ENCODE measurements at regions not wholly inside any gene's neighbourhood (a gene's known extent, or its start where the extent isn't known, plus 50 kb on each side); places are given as distances from the start of the nearest gene placed in this dataset.

- Histone ChIP-seq H3K79me1 (ENCODE audit: insufficient read depth, low read depth, low read length, poor library complexity, severe bottlenecking) (no peaks in the 10 kb centered on the region), H3K23me2 (ENCODE audit: insufficient read length, low read depth, low read length, poor library complexity, severe bottlenecking) (no peaks in the 10 kb centered on the region), H3K18ac (ENCODE audit: insufficient read length, low read depth, low read length) (no peak overlapping the region), H3K56ac (ENCODE audit: insufficient read length, low read depth, low read length) (no peak overlapping the region), H4K8ac (replicated peaks; ENCODE audit: insufficient read length, low read depth, low read length) (no peak overlapping the region), H3K23ac (ENCODE audit: insufficient read length, low read depth, low read length) (no peak overlapping the region), H3K27ac (ENCODE audit: insufficient read length, low read depth, low read length) (no peak overlapping the region), H3K9me3 (ENCODE audit: control insufficient read depth, low read depth, low read length) (no peaks in the 10 kb centered on the region), H3K4me2 (ENCODE audit: insufficient read depth, insufficient read length, low read length) (no peak overlapping the region), H2BK15ac (ENCODE audit: low read depth, low read length) (no peak overlapping the region), H4K5ac (ENCODE audit: insufficient read length, low read depth, low read length) (no peak overlapping the region), H2BK12ac (ENCODE audit: insufficient read length, low read depth, low read length) (no peak overlapping the region), H3K14ac (ENCODE audit: insufficient read depth, low read length) (no peak overlapping the region), H3K4ac (ENCODE audit: low read depth, low read length) (no peak overlapping the region), H3K4me1 (ENCODE audit: insufficient read depth, low read length) (no peaks in the 10 kb centered on the region), H2BK20ac (ENCODE audit: low read depth, low read length, poor library complexity, severe bottlenecking) (no peak overlapping the region), H3K79me2 (ENCODE audit: insufficient read depth, low read length) (no peaks in the 10 kb centered on the region), H2BK120ac (ENCODE audit: low read depth, low read length, poor library complexity, severe bottlenecking) (no peak overlapping the region), H2BK5ac (ENCODE audit: insufficient read length, low read length) (no peak overlapping the region), H2AK5ac (ENCODE audit: insufficient read length, low read length) (no peak overlapping the region), H4K20me1 (ENCODE audit: control insufficient read depth, insufficient read depth, insufficient read length) (no peaks in the 10 kb centered on the region), H3K27me3 (ENCODE audit: insufficient read depth, low read length) (no peaks in the 10 kb centered on the region), H3K9ac (ENCODE audit: extremely low read depth, insufficient read length, low read length) (no peak overlapping the region), H4K91ac (ENCODE audit: insufficient read length, low read depth, low read length) (no peak overlapping the region), H2AFZ (ENCODE audit: low read length) (no peak overlapping the region), H3T11ph (ENCODE audit: low read length) (no peak overlapping the region)
- H3K4me1 Mint-ChIP-seq, result no peaks in the 10 kb centered on the region
- TF ChIP-seq CTCF (conservative IDR thresholded peaks at IDR 0.05), result no peak
- no peak for DNase-seq
- H3K9me3 Mint-ChIP-seq, result no peaks in the 10 kb centered on the region
- no peak overlapping the region for H3K27ac Mint-ChIP-seq
- no peak overlapping the region for H3K4me3 Mint-ChIP-seq
- no CpG with 5 or more reads among the region's 2 CpGs for WGBS (ENCODE audit: extremely low coverage, insufficient read length, low lambda C conversion rate)
- peaks cover 2% of the 10 kb centered on the region; the same call in 1 of the 2 replicates for H3K27me3 Mint-ChIP-seq (ENCODE audit: low read depth)
- H3K36me3 Mint-ChIP-seq (ENCODE audit: insufficient read depth in 1 of 3, low read depth in 3 of 3), result no peaks in the 10 kb centered on the region
These were observed 303.2 kb downstream of the TSHZ3 start for GRCh38 chr19:31046024-31046423.

Measured in H9 (cell line).